ENCODE measurements at regions not wholly inside any gene's neighbourhood (a gene's known extent, or its start where the extent isn't known, plus 50 kb on each side); places are given as distances from the start of the nearest gene placed in this dataset.

DNA sequence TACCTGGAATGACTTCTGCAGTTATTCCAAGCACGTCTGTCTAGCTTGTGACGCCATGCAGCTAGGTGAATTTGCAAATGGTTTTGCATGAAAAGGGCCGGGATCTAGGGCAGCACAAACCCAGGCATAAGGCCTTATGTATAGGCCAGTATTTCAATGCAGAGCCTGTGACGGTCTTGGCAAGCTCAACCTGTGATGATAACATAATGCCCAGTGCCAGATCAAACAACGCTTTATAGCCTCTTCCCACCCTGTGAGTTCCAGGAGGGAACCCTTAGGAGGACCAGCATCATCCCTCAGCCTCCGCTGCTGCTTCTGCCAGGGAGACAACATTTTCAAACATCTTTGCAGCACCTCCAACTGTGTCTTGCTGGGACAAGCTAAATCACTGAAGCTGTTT is 390.7 kb downstream of the INHBA start:
- no peak for TF ChIP-seq SMC3 (conservative IDR thresholded peaks at IDR 0.05; ENCODE audit: poor library complexity)
- TF ChIP-seq, protein P1, sequence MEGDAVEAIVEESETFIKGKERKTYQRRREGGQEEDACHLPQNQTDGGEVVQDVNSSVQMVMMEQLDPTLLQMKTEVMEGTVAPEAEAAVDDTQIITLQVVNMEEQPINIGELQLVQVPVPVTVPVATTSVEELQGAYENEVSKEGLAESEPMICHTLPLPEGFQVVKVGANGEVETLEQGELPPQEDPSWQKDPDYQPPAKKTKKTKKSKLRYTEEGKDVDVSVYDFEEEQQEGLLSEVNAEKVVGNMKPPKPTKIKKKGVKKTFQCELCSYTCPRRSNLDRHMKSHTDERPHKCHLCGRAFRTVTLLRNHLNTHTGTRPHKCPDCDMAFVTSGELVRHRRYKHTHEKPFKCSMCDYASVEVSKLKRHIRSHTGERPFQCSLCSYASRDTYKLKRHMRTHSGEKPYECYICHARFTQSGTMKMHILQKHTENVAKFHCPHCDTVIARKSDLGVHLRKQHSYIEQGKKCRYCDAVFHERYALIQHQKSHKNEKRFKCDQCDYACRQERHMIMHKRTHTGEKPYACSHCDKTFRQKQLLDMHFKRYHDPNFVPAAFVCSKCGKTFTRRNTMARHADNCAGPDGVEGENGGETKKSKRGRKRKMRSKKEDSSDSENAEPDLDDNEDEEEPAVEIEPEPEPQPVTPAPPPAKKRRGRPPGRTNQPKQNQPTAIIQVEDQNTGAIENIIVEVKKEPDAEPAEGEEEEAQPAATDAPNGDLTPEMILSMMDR (IDR thresholded peaks at IDR 0.05; ENCODE audit: poor library complexity, severe bottlenecking) = no peak
- no peak for TF ChIP-seq EZH2 (IDR thresholded peaks at IDR 0.05; ENCODE audit: borderline replicate concordance, insufficient read depth, low read length, poor library complexity, severe bottlenecking)
- TF ChIP-seq POLR2AphosphoS5 (IDR thresholded peaks at IDR 0.05) = no peak

Data from neural cell (in vitro differentiated cells).